ENCODE measurements at regions not wholly inside any gene's neighbourhood (a gene's known extent, or its start where the extent isn't known, plus 50 kb on each side); places are given as distances from the start of the nearest gene placed in this dataset.
"Not testable (repeated sequence)": the region's sequence is repeated elsewhere in the genome, so short reads cannot be mapped to it uniquely, and the experiment has no call there.

DNA sequence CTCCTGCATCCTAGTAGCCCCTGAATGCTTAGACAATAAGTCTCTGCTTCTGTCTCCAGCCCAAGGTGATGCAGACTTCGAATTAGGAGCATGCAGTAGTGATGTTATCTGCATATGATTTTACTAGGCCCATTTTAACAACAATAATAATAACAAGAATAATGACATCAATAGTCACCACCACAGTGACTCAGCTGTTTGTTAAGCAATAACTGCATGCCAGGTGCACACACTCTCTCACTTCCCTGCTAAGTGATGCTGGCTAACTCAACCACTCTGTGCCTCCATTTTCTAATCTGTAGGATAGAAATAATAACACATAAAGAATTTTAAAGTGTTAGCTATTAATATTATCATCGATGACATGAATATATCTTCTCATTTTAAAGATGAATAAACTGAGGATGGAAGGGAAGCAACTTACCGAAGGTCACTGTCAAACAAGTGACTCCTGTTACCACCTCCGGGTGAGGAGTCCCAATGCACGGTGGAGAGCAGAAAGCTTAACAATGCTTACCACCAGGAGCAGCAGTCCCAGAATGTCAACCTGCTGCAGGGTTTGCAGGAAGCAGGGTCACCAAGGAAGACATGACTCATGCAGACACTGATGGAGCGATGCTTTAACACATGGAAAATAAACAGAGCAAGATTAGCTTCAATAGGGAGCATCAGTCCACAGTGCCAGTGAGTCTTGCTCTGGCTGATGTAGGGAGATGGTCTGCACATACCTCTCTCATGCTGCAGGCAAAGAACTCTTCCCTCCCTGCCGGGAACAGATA lies 290.2 kb downstream of the SPATA17 start:
- H3K27ac ChIP-seq, result no peak overlapping the region
- DNase-seq (ENCODE audit: low read depth, low spot score), result peak; percentile 10

DNA sequence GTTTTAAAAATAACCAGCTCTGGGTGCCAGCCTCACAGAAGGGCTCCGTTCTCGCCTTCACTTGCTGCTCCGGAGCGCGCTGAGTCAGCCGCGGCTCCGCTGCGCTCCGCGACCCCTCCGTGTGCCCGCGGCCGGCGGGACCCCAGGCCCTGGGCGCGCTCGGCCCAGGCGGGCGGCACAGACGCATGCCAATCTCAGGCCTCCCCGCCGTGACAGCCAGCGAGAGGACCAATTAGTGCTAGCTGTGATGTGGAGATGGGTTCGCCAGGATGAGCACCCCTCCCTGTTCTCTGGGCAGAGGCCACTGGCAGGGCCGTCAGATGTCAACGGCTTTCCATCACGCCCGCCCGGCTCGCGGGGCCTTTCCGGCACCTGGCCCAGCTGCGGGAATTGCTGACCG lies 293.8 kb downstream of the SPATA17 start:
- no peak for DNase-seq (ENCODE audit: low read depth, low spot score)
- H3K27ac ChIP-seq, result no peak overlapping the region

DNA sequence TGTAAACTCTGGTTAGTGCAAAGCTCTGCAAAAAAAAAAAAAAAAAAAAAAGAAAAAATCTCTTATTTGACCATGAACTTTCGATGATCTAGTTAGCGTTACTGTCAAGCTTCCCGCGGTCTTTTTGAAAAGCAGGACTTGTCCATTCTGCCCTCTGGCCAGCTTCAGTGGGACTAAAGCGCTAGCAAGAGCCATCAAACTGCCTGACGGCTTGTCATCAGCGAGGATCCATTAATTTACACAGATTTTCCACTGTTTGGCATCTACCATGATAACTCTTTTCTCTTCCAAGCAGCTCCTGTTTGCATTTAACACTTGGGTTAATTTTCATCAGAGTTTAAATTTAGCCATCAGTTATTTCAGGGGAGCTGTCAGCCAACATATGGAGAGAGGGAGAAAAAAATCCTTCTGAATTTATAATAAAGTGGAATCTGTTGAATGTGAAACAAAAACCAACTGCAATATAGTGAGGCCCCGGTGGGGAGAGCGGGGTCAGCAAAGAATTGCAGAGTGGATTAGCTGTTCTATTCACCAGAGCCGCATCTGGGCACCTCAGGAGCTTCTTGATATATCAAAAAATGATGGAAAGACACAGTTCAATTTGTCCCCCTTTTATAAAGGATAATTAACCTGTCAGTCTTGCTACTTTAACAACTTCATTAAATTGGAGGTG lies 298.2 kb downstream of the SPATA17 start:
- H3K27ac ChIP-seq, result no peak overlapping the region
- no peak for DNase-seq (ENCODE audit: low read depth, low spot score)

DNA sequence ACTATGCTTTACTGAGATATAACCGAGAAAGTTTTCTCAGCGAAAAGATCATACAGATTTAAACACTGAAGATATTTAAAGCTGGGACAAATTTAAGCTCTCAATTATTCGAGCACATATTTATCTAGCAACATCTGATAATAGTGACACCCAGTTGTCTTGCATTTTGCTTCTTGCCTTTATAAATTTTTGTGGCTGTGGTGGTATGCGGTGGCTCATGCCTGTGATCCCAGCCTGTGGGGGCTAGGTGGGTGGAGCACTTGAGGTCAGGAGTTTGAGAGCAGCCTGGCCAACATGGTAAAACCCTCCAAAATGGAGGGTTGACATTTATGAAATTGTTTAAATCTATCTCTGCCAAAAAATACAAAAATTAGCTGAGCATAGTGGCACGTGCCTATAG lies 312.2 kb downstream of the SPATA17 start:
- no peak overlapping the region for H3K27ac ChIP-seq
- no peak for DNase-seq (ENCODE audit: low read depth, low spot score)

DNA sequence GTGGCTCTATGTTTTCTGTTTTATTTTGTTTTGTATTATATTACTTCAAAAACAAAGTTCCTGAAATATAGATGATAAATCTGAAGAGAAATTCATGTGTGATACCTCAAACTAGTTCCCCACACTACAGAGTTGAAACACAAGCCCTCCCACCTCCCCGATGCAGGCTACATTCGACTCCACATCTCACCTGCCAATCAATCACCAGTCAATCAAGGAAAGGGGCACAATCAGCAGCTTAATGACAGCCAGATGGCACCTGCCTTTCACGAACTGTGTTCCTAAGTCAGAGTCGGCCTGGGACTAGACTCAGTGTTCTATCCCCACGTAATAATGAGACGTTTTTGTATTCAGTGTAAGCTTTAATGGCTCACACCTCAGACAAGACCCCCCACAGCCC lies 313.4 kb downstream of the SPATA17 start:
- DNase-seq (ENCODE audit: low read depth, low spot score), result no peak
- no peak overlapping the region for H3K27ac ChIP-seq

DNA sequence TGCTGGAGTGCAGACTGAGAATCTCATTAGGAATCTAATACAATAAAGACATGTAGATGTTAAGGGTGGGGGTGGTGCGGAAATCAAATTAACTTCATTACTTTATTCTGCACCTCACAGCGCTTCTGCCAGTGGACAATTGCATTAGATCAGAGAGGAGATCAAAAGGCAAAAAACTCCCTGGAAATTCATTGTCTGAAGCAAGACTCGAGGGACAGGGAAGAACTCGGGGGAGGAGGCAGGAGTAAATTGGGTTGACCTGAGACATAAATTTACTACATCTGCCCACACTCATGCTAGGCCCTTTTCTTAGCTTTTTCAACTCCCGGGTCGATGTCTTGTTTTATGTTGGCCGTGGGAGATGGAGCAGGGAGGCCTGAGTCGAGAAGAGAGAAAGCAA lies 315.4 kb downstream of the SPATA17 start:
- no peak for DNase-seq (ENCODE audit: low read depth, low spot score)
- no peak overlapping the region for H3K27ac ChIP-seq

DNA sequence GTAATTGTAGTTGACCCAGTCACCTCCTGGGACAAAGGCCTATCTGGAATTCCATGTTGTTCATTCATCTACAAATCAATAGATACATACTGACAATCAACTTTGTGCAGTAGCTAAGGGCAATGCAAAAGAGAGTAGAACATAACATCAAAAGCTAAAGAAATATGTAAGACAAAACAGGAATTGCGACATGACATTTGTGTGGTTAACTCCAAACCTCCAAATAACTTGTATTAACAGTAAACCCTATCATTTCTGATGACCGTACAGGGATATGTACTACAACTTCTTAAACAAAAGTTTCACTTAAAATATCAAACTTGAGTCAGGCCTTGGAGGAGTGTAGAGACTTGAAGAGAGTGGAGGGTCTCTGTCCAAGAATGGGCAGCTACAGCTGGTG lies 317.6 kb downstream of the SPATA17 start:
- no peak for DNase-seq (ENCODE audit: low read depth, low spot score)
- no peak overlapping the region for H3K27ac ChIP-seq

DNA sequence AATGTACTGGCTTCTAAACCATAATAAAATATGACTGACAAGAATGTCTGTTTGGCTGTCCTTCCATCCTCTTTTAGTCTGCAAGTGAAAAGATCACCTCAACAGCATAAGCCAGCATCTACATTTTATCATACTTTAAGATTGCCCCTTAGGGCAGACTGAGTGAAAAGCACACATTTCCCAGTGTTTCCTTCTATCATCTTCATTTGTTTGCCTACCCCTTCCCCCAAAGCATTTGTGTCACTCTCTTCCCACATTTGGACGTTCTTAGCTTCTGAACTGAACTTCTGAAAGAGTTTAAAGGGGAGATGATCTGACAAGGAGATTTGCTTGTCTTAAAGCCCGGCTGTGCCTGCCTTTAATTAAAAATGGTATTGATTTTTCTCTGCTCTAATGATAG lies 322.2 kb downstream of the SPATA17 start:
- H3K27ac ChIP-seq, result no peak overlapping the region
- no peak for DNase-seq (ENCODE audit: low read depth, low spot score)

DNA sequence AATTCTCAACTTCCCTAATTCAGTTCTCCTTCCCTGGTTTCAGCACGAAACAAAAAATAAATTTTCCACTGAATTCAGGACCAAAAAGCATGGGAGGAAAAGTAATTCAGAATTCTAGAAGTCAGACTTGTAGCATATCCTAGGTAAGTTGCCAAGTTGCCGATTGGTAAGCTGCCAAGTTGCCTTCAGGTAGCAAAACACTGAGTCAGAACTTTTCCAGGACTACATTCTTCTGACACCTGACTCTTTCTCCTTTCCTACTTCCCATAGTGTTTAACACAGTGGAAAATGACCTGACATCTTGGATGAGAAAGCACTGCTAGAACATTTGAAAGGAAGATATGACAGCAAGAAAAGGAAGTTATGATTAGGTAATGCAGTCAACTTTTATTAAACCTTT lies 322.8 kb downstream of the SPATA17 start:
- H3K27ac ChIP-seq, result no peak overlapping the region
- DNase-seq (ENCODE audit: low read depth, low spot score), result peak; percentile 72

DNA sequence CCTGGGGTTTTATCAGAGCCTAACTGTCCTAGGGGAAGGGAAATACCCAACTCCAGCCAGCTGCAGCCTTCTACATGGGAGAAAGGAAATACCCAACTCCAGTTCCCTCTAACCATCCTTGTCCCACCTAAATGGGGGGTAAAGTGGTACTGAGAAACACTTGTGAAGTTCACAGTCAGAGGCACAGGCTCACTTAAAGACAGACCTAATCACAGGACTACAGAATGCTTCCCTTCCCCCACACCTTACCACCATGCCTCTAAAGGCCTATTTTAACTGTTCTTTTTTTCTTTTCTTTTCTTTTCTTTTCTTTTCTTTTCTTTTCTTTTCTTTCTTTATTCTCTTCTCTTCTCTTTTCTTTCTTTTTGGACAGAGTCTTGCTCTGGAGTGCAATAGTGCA lies 324.6 kb downstream of the SPATA17 start:
- H3K27ac ChIP-seq, result no peak overlapping the region
- DNase-seq (ENCODE audit: low read depth, low spot score), result no peak

DNA sequence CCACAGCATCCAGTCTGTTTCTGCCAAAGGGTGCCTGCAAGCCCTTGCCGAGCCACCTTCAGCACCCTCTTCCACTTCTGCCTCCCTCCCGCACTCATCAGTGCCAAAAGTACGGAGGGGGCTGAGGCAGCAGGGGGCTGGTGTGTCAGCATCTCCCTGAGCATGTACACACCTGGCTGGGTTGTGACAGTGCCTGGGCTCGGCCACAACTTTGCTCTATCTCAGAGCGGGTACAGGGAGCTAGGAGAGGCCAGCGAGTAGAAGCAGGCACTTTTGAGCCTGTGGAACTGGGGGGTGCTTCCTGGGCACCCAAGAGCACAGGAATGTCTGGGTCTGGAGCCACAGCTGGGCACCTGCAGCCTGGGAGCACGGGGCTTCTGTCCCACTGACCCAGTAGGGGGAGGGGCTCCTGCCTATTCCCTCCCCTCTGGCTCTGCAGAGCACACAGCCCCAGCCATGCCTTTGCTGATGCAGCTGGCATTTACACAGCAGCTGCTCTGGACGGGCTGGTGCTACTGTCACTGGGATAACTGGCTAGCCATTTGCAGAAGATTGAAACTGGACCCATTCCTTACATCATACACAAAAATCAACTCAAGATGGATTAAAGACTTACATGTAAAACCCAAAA lies 319.8 kb upstream of the RRP15 start:
- no peak for DNase-seq (ENCODE audit: low read depth, low spot score)
- H3K27ac ChIP-seq, result no peak overlapping the region

DNA sequence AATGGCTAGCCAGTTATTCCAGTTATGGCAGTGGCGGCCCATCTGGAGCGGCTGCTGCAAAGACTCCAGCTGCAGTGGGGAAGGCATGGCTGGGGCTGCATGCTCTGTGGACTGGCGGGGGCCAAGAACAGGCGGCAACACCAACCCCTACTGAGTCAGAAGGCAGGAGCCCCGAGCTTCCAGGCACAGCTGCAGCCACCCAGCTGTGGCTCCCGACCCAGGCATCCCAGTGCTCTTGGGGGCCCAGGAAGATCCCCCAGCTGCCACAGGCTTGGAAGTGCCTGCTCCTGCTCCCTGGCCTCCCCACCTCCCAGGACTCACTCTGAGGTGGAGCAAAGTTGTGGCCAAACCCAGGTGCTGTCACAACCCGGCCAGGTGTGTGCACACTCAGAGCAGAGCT lies 317.0 kb upstream of the RRP15 start:
- DNase-seq (ENCODE audit: low read depth, low spot score), result no peak

DNA sequence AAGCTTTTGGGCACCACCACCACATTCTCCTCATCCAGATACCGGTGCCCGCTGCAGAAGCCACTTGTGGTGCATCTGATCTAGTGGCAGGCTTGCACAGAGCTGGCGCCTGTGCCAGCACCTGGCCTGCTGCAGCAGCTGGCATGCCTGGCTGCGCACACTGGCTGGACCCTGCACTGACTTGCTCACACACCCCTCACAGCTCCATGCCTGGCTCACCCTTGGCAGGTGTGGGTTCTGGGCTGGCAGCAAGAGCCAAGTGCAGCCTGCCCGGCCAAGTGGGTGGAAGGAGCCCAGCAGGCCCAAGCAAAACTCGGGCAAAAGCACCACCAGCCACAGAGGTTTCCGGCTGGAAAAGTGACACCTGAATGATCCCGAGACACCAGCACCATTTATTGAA lies 315.7 kb upstream of the RRP15 start:
- H3K27ac ChIP-seq, result no peak overlapping the region
- no peak for DNase-seq (ENCODE audit: low read depth, low spot score)

More for the DNA sequence above, 317.0 kb upstream of the RRP15 start:
- no peak overlapping the region for H3K27ac ChIP-seq

DNA sequence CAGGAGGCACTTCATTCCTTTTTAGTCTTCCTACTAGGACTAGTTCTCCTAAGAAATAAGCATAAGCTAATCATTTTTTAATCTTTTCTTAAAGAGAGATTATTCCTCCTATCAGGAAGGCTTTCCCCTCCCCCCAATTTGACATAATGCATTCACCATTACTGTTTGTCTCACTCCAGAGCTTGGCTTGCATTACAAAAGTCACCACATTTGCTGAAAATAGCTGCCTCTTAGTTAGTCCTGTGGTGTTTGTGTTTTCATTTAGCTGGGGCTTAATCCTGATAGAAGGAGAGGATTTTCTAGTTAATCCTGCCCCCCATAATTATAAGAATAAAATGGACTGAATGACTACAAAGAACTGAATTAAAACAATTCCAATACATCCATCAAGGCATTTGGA lies 307.1 kb upstream of the RRP15 start:
- DNase-seq (ENCODE audit: low read depth, low spot score), result no peak

DNA sequence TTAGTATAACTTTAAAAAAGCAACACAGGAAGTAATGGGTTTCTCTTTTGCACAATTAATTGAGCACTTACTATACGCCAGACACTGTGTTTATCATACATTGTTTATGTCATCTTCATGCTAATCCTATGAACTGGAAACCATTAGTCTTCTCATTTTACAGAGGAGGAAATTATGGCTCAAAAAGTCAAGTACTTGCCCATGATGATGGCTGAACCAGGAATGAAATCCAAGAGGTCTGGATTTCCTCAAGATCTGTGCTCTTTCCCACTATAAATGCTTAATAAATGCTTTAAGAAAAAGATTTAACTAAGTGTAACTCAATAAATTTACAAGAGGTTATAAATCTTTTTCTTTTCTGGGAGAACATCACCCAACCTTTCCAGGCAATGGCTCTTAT lies 303.7 kb upstream of the RRP15 start:
- H3K27ac ChIP-seq, result no peak overlapping the region

More for the DNA sequence above, 307.1 kb upstream of the RRP15 start:
- H3K27ac ChIP-seq, result no peak overlapping the region

DNA sequence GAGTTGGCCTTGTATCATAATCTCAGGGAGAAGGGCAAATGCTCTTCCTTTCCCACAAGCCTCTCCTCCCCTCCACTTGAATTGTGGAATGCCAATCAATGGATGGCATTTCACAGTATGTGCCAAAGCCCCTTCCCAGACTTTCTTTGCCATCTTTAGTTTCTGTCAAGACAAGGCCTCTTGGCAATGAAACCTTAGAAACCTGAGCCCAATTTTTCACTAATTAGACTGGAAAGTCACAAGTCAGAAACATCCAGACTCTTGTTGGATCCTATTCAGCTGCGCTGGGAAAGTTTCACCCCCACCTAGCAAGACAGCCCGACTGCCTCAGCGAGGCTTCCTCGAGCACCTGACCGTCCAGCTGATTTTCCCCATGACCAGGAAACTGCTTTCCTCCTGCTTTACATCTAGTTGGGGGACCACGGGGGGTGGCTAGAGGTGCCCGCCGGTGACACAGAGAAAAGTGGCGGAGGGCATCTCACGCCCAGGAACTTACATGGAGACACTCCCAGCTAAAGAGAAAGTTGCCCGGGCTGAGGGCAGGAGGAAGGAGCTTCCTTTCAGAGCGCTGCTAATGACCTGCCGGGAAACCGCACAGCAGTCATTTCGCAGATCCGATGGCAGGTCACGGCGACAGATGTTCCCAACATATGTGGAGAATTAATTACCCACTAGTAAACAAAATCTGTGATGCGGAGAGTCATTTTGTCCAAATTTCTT lies 302.6 kb upstream of the RRP15 start:
- no peak for DNase-seq (ENCODE audit: low read depth, low spot score)

More for the DNA sequence above, 303.7 kb upstream of the RRP15 start:
- DNase-seq (ENCODE audit: low read depth, low spot score), result no peak

DNA sequence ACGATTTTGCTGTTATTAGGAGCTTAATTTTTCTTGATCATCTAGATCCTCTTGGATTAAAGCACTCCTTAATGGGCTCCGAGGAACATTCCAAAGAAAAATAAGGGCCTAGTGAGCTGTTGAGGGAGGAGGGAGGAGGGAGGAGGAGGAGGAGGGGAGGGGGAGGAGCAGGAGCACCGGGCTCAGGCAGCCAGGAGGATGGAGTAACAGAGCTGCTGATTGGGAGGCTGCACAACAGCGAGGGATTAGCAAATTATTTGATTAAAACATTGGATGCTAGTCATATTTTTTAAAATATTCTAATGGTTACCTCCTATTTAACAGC lies 302.1 kb upstream of the RRP15 start:
- DNase-seq (ENCODE audit: low read depth, low spot score), result no peak
- H3K27ac ChIP-seq, result no peak overlapping the region

More for the DNA sequence above, 302.6 kb upstream of the RRP15 start:
- H3K27ac ChIP-seq, result no peak overlapping the region

DNA sequence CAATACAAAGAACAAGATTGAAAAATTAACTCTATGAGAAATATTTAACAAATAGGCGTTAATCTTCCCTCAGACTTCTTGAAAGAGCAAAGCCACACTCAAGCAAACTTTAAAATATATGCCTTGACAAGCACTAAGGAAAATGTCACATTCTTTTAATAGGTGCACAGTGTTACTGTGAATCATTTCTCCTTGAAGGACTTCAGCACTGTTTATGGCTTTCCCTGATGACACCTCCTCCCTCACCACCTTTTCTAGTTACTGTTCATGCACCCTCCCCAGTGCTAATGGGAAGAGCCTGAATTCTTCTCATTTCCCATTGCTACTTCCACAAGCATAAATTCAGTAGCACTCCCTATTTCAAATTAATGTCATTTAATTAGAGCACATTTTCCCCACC lies 299.5 kb upstream of the RRP15 start:
- no peak overlapping the region for H3K27ac ChIP-seq
- no peak for DNase-seq (ENCODE audit: low read depth, low spot score)

DNA sequence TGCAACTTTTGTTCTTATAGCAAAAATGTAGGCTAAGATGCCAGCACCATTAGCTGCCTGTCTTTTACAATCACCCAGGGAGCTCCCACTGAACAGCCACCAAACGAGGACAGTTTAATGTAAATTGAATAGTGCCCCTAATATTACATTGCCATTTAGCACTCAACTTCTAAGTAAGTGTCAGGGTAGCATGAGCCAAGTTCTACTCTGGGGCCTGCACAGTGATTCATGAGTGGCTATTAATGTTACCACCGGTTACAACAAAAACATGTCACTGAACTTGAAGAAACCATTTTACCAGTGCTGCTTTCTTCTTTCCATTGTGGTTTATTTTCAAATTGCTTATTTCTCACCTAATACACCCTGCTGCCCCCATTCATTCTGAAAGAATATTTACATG lies 295.6 kb upstream of the RRP15 start:
- no peak for DNase-seq (ENCODE audit: low read depth, low spot score)
- no peak overlapping the region for H3K27ac ChIP-seq

DNA sequence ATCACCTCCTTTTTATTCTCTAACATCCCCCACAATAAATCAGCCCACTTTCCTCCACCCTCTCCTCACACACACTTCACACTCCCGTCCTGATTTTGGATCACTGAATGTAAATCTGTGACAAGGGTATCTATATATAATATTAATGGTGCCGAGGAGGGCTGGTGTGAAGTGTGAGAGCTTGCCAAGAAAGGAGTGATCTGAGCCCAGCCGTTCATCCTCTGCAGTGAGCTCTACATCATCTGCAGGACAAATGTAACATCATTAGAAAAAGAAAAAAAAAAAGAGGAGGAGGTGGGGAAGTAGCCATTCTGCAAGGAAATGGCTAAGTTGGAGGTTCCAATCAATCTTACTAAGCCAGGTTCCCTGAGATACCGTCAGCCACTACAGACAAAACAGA lies 291.7 kb upstream of the RRP15 start:
- no peak overlapping the region for H3K27ac ChIP-seq
- no peak for DNase-seq (ENCODE audit: low read depth, low spot score)

DNA sequence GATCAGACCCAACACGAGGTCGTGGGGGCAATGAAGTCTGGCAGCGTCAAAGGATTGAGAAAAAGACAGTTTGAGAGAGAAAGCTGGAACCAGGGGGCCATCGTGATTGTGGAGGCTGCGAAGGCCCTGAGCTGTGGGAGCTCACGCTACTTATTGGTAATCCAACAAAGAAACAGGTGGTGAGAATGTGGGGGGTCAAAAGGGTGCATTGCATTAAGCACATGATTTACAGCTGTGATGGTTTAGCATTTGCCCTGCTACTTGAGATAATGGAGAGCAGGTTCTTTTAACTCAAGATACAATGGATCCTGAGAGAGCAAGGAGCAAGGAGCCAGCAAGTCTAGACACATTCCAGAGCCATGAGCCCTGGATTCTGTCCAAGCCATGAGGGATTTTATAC lies 276.8 kb upstream of the RRP15 start:
- DNase-seq (ENCODE audit: low read depth, low spot score), result not testable (repeated sequence)

More for the DNA sequence above, 276.8 kb upstream of the RRP15 start:
- H3K27ac ChIP-seq, result not testable (repeated sequence)
